GM21367 (cell line): ENCODE measurements at regions not wholly inside any gene's neighbourhood (a gene's known extent, or its start where the extent isn't known, plus 50 kb on each side); places are given as distances from the start of the nearest gene placed in this dataset.

Experiments used
- ATAC-seq: cut with Tn5 transposase; IDR thresholded peaks from one replicate; pipeline ENCODE4 v1.9.1; 2021; ENCODE audit not compliant: unreplicated experiment

DNA sequence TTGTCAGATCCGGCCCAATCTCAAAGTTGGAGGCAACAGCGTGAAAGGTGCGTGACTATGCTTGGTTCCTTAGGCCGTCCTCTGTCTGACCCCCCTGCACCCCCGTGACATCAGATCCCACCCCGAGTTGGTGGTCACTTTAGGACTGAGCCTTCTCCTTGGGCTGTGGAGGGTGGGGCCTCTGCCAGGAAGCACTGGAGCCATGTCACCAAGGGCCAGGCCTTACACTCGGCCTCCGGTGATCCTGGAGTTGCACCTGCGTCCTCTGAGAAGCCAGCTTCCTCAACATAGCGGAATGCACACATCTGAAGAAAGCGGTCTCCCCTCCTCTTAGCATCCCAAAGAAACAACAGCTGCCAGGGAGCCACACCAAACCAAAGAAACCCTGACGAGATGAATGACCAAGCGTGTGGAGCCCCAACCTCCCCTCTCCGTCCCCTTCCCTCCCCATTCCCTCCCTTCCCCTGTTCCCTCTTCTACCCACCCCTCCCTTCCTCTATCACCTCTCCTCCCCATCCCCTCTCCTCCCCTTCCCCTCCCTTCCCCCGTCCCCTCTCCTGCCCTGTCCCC, 182.6 kb downstream of the TTLL2 start:
- no peak for ATAC-seq

DNA sequence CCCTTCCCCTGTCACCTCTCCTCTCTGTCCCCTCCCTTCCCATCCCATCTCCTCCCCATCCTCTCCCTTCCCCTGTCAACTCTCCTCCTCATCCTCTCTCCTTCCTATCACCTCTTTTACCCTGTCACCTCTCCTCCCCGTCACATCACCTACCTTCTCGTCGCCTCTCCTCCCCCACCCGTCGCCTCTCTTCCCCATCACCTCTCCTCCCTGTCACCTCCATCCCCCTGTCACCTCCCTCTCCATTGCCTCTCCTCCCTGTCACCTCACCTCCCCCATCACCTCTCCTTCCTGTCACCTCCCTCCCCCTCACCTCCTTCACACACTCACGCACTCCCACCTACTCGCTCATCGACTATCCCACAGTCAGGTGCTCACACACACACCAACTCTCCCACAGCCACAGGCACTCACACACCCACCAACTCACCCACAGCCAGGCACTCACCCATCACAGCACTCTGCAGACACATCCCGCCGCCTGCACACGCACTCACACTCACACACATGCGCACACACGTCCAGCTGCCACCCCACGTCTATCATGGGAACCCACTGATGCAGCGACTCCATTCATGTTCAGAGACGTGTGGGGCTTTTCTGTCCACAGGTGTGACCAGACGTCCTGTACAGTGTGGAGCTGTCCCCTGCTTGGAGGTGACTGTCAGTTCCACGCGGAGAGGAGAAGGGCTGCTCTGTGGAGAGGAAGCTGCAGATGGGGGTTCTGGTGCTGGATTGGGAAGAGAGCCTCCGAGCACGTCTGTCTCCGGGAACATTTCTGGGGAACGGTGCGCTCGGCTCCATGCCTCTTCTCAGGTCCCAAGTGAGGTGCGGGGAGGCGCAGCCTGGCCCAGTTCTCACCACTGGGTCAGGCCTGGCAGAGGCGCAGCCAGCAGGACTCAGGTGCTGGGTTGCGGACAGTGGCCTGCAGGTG, 184.3 kb downstream of the TTLL2 start:
- ATAC-seq: no peak

DNA sequence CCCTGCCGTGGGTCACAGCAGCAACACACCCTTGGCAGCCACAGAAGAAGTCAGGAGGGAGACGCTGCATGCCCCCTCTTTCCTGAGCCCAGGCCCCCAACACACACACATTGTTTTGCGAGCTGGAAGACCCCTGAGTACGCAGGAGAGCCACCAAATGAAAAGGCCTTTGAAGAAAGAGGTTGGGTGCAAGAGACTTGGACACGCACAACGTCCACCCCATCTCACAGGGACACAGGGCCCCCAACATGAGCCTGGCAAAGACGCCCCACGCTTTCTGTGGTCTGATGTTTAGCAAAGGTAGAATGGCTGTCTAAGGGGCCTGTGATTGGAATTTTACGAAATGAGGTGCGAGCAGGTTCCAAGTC, 185.0 kb downstream of the TTLL2 start:
- no peak for ATAC-seq

DNA sequence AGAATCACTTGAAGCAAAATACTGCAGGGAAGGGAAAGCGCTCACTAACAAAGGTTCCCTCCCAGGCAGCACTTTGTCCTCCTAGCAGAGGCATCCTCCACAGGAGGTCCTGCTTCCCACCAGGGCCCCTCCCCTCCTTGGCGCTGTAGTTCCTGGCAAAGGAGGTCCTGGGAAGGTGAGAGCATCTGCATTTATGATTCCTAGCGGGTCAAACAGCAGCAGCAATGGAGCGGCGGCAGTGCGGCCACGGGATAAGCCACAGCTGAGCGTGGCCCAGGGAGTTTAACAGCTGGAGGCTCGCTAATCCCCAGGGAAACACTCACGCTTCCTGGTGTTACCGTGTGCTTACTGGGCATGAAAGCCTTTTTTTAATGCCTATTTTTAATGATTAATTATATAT, 185.8 kb downstream of the TTLL2 start:
- no peak for ATAC-seq

DNA sequence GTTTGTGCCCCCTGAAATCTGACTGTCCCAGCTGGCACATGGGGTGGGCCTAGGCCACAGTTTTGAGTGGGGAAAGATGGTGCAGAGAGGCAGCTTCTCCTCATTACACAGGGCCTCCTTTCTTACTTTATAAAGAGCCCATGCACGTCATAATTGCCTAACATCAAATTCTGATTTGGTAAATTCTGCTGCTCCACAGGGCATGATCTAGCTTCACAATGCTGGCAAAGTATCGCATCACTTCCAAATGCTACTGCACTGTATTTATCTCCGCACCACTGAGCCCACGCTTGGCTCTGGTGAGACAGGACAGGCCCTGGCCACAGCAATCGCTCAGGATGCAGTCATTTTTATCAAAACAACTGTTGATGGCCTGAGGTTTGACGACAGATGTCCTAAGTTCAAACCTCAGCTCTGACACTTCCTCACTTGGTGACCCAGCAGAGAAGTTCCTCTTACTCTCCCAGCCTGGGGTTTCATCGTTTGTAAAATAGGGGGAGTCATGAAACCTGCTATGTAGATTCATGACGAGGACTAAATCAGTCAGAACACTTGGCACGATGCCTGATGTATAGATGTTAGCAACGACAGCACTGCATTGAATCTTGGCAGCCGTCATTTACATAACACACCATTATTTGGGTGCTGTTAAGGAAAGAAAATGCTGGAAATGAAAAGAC, 187.9 kb downstream of the TTLL2 start:
- ATAC-seq: no peak

DNA sequence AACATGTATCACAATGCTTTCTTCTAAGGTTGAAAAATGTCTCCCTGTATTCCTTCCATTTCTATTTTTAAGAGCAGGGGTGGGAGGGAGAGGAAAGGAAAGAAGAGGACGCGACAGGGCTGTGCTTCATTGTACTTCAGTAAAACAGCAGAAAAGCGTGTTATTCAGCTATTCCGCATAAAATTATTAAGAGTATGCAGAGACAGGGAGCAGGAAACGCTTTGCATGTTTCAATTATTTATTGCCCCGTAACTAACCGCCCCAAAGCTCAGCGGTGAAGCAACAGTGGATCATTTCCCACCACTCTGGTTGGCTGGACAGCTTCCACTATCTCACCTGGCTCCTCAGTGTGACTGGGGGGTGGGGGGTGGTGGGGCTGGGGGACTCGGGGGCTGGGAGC, 188.9 kb downstream of the TTLL2 start:
- no peak for ATAC-seq

DNA sequence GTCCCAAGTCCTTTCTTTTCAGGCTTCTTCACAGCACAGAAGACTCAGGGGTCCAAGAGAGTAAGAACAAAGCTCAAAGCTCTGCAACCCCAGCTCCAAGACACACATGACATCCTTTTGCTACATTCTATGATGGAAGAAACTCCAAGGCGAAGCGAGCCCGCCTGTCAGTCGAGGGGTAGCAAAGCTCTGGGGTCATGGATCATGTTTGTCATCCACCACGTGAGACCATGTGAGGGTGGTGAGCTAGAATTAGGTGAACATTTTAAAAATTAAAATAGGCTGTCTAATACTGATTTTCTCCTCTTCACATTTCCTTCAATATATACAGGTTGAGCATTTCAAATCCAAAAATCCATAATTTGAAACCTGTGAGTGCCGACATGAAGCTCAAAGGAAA, 189.6 kb downstream of the TTLL2 start:
- ATAC-seq: no peak

DNA sequence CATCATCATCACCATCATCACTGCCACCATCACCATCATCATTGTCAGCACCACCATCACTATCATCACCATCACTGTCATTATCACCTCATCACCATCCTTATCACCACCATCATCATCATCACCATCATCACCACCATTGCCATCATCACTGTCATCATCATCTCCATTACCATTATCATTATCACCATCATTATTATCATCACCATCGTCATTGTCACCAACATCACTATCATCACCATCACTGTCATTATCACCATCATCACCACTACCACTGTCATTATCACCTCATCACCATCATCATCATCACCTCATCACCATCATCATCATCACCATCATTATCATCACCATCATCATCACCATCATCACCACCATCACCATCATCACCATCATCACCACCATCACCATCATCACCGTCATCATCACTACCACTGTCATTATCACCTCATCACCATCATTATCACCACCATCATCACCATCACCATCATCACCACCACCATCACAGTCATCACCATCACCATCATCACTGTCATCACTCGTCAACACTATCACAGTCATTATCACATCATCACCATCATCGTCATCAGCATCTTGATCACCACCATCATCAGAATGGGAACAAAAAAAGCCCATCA, 191.1 kb downstream of the TTLL2 start:
- ATAC-seq: no peak

DNA sequence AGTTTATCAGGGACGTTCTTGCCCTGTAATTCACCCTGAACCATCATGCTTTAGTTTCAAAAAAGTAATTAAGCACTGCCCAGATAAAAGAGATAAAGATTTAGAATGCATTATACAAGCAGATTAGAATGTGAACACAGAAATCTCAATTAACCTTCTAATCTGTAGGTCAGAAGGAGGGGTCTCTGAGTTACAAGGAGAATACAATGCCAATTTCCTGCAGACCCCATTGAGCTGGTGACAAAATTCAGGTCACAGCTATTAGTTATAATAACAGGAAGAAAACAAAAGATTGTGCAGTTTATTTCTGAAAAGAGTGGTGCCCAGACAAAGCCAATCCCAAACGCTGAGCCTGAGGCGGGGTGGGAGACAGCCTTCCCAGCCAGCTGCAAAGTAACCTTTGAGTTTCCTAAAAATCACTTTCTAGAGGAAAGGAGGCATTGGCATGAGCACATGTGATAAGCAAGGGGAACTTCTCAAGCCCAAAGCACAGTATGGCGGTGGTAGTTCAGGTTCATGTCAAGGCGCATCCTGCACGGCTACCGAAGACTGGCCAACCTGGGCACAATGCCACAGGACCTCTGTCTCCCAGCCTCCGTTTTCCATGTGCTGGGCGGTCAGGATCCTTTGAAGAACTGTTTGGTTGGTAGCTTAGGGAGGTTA, 192.5 kb downstream of the TTLL2 start:
- ATAC-seq: no peak

DNA sequence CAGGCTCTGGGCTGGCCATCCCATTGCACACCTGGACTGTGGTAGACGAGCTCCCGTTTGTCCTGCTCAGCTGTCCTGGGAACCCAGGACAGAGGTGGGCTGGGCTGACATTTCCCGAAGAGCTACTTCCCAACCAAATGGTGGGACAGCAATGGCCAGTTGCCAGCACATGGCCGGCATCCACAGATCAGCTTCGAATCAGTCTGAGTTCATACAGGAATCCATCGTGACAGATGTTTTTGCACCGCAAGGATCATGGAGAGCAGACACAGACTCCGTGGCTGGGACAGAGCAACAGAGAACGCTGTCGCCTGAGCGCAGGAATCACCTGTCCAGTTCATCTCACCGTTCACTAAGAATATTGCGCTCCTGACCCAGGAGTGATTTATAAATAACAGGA, 198.5 kb downstream of the TTLL2 start:
- no peak for ATAC-seq

DNA sequence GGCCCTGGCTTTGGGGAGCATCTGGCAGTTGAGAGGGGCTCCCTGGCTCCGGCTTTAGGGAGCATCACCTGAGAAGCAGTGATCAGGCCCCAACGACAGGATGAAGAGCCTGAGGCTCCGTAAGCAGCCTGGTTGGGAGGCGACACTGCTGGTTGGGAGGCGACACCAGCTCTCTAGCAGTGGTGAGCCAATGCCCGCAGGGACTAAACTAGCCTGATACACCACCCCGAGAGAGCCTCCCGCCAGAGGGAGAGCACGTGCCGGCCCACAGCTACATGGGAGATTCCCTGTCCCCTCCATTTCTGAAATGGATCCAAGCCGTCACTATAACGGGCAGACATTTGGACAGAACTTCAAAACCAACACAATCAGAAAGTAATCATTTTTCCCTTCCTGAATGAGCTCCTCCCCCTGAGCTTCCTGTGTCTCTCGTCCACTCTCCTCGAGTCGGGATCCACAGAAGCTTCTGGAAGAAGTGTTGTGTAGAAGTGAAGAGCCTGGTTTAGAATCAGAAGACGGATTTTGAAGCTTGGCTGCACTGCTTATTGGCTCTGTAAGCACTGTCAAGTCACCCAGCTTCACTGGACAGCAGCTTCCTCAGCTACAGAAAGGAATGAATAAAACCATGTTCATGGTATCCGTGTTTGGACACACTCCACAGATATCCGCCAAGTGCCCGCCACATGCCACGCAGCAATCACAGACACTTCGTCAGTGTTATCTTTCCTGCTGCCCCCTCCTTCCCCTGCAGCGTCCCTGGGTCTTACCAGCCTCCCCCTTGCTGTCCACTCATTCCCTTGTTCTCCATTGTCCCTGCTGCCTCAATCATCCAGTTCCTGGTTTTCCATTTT, 199.6 kb downstream of the TTLL2 start:
- no peak for ATAC-seq

DNA sequence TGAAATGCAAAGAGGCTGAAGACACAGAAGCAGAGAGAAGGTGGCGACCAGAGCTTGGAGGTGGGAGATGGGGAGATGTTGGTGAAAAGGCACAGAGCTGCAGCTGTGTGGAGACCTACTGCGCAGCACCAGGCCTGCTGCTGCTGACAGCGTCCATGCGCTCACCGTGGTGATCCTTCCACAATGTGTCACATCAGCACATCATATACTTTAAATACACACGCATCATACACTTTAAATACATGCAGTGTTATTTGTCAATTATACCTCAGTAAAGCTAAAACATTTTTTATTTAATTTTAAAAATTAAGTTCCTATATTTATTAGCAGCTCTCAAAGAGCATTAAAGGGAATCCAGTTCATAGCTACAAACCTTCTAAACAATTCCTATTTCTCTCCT, 200.9 kb downstream of the TTLL2 start:
- no peak for ATAC-seq

DNA sequence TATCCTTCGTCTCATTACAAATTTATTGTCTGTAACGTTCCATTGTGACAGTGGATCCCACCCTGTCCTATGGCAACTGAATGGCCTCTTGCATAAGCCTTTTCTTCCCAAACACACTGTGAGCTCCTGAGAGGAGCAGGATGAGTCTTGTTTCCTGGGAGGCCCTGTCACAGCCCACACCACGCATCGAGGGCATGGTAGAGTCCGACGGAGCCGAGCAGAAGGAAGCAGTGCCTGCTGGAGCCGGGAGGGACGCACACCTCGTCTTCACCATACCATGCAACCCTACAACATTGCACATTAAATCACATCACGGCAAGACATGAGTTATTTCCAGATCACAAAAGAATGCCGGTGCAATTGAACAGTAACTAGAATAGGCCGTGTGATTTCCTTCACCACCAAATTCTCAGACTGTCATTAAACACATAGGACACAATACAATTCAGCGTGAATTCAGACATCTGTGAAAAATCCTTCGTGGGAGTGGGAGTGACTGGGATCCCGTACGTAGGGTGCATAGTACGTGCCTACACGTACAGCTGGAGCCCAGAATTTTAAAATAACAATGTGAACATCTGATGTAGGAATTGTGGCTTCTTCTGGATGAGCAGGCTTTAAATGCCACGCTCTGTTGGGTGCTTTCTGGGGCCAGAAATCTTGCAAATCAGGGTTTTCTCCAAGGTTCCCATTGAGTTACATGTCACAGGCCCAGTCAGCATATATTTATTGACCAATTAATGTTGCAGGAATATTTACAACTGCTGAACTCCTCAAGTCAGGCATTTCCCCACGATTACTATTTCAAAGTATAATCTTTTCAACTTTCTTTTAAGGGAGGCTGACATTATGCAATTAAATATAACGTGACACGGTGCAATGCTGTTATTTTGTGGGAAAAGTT, 201.8 kb downstream of the TTLL2 start:
- no peak for ATAC-seq

DNA sequence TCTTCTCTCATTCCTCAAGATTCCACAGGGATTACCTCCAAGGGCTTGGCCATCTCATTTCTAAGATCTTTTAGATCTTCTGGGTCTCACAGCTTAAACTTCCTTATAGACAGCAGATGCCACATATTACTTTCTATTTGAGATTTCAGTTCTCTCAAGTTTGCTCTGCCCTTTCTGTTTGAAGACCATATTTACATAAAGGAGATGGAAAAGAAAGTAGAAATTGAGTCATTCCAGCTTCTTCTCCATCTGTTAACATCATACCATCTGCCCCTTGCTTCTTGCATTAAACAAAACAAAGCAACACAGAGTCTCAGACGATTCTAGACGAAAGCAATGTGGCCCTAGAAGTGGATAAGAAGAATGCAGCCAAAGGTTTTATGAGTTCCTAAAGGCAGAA, 203.4 kb downstream of the TTLL2 start:
- ATAC-seq: peak; percentile 44

DNA sequence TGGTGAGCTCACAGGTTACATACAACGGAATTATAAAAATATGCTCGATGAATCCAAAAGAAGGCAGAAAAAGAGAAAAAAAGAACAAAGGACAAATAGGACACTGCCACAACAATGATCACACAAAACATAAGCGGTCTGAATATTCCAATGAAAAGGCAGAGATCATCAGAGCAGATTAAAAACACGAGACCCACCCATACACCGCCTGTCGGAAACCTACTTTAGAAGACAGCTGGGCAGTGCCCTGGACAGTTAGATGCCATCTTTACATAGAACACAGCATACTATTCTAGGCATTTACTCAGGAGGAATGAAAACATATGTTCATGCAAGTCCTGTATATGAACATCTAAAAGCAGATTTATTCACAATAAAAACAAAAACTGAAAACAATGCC, 204.1 kb downstream of the TTLL2 start:
- ATAC-seq: no peak

DNA sequence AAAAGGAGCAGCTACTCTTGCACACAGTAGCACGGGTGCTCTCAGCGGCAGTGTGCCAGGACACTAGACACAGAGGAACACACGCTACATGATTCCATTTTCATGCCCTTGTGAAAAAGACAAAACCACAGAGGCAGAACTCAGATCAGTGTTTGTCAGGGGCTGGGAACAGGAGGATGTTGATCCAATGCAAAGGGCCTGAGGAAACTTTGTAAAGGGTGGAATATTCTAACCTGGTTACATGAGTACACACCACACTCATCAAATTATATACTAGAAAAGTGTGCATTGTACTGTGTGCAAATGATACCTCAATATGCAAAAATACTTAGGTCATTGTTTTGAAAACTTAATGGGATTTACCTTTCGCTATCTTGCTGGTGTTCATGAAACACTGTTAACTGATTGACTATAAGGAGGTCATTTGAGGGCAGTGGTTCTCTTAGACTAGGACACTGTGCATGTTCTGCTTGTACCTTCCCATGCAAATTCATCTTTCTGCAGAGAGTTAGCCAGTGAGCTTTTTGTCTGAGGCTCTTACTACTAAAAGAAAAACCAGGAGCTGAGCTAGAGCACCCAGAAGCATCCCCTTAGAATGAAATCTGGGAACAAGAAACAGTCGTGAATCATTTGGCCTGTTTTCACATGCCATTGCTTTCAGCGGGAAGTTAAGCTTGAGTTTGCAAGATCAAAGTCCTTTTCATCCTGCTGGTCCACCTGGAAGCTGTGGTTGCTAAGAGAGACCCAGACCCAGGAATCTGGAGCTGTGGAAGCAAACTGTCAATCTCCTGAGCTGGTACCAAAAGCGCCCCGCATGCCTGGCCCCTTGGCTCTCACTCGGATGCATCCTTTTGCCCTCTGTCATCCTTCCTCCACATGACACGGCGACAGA, 204.8 kb downstream of the TTLL2 start:
- no peak for ATAC-seq

DNA sequence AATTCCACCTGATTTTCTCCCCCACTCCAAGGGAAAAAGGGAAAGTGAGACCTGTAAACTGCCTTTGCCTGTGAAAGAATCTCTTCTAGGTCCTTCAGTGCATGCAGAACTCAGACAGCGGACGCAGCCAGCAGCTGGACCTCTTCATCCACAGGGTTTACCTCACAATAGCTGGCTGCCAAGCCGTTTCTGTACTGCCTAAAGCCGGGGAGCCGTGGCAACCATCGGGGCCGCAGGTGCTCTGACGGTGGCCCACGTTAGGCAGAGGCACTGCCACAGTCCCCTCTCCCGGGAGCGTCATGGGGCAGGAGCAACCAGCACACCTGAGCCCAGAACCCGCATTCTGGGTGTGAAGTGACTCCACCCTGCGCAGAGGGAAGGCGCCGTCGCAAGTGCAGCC, 206.1 kb downstream of the TTLL2 start:
- no peak for ATAC-seq
